ENCODE measurements at regions not wholly inside any gene's neighbourhood (a gene's known extent, or its start where the extent isn't known, plus 50 kb on each side); places are given as distances from the start of the nearest gene placed in this dataset.
"Not testable (repeated sequence)": the region's sequence is repeated elsewhere in the genome, so short reads cannot be mapped to it uniquely, and the experiment has no call there.

DNA sequence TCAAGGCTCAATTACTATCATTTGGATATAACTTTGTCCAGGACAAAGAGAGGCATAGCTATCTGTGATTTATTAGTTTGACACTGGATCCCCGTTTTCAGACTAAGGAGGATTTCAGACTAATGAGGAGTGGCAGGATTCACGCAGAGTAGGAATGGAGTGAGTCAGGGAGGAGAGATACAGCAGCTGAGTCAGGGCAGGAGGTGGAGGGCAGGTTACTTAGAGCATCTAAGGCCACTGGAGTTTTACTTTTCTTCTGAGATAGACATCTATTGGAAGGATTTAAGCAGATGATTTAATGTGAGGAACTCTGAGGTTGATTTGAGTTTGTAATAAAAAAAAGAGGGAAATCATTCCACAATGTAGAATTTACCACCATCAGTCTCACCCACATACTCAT, 110.6 kb downstream of the RPIA start:
- H3K27me3 ChIP-seq; H3K4me3 ChIP-seq; DNase-seq; H3K9me3 ChIP-seq; H3K36me3 ChIP-seq; H3K4me1 ChIP-seq; intact Hi-C loops (cut with DNase I); H3K27ac ChIP-seq: not testable (repeated sequence)
- WGBS, 2 donors, result 31 to 42% methylated on average over 2 of the region's 2 CpGs

DNA sequence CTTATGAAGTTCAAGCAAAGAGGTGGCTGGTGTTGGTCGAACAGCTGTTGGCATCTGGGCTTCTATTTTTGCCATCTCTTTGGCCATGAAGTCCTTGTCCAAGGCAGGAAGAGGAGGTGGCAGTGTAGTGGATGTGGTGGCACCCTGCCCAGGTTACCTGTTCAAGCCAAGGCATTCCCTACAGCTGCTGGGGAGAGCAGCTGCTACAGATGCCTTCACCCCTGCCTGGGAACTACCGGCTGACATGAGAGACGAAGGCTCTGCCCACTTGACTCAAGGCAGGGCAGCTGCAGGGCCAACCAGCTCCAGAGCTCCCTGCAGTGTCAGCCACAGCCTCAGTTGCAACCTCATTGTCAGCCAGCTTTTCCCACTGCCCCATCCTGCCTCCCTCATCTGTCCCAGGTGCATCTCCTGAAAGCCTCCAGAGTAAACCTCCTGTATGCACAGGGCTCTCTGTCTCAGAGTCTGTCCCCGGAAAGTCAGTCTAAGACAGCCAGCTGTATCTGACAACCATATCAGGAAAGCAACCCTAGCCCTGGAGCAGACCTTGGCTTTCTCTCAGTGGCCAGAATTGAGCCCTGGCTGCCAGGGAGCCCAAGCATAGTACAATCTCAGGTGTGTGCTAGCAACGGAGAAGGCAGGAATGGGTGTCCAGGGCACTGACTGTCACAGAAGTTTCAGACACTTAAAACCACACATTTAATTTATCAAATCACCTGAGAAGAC, 115.9 kb downstream of the RPIA start:
- WGBS, 2 donors, result 64 to 66% methylated on average over 2 to 3 of the region's 5 CpGs

DNA sequence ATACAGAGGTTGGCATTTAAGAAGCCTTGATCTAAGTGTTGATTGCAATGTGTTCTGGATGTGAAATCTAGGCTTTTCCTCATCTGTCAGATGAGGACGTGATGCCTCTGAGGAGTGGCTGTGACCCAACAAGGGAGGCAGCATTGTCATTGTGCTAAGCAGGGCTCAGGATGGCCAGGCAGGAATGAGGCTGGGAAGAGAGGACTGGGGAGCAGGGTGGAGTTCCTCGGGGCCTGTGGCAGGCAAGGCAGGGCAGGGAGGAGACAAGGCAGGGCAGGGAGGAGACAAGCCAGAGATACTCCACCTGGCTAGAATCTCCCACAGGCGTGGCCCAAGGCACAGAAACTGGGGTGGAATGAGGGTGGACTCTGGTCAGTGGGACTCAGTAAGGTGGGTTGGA, 116.6 kb downstream of the RPIA start:
- peaks cover 0 to 20% (median 0%) of the 10 kb centered on the region in 4 donors for H3K27me3 ChIP-seq

More for the DNA sequence above, 115.9 kb downstream of the RPIA start:
- Histone ChIP-seq H3K27me3 (peaks cover 0 to 20% (median 0%) of the 10 kb centered on the region in 4 donors), H3K4me3 (no peak overlapping the region), H3K36me3 (no peaks in the 10 kb centered on the region), H3K4me1 (no peaks in the 10 kb centered on the region), H3K9me3 (no peaks in the 10 kb centered on the region), H3K27ac (no peak overlapping the region)
- TF ChIP-seq POLR2A (IDR thresholded peaks at IDR 0.05), result no peak
- TF ChIP-seq, protein P1, sequence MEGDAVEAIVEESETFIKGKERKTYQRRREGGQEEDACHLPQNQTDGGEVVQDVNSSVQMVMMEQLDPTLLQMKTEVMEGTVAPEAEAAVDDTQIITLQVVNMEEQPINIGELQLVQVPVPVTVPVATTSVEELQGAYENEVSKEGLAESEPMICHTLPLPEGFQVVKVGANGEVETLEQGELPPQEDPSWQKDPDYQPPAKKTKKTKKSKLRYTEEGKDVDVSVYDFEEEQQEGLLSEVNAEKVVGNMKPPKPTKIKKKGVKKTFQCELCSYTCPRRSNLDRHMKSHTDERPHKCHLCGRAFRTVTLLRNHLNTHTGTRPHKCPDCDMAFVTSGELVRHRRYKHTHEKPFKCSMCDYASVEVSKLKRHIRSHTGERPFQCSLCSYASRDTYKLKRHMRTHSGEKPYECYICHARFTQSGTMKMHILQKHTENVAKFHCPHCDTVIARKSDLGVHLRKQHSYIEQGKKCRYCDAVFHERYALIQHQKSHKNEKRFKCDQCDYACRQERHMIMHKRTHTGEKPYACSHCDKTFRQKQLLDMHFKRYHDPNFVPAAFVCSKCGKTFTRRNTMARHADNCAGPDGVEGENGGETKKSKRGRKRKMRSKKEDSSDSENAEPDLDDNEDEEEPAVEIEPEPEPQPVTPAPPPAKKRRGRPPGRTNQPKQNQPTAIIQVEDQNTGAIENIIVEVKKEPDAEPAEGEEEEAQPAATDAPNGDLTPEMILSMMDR (IDR thresholded peaks at IDR 0.05), result no peak
- intact Hi-C loops (cut with DNase I), result no loop called here
- no peak for DNase-seq

DNA sequence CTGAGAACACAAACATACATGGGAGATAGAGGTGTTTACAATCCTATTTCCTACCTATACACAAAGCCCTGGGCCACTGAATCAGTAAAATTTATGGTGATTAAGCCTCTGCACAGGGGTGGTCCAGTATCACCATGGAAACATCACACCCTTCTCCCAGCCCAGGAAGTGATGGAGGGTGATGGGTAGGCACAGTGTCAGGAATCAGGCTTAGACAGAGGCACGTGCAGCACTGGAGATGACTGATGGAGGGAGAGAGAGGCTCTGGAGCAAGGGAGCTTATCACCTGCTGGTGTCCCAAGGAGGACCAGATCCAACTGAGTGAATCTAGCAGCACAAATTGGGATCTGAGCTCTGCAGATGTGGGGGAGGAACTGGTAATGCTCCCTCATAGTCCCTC, 117.2 kb downstream of the RPIA start:
- Histone ChIP-seq H3K36me3 (no peaks in the 10 kb centered on the region), H3K27ac (no peak overlapping the region), H3K9me3 (no peaks in the 10 kb centered on the region), H3K27me3 (peaks cover 0 to 20% (median 0%) of the 10 kb centered on the region in 4 donors), H3K4me3 (no peak overlapping the region), H3K4me1 (no peaks in the 10 kb centered on the region)
- intact Hi-C loops (cut with DNase I), result no loop called here
- no peak for TF ChIP-seq POLR2A (IDR thresholded peaks at IDR 0.05)
- no peak for DNase-seq
- WGBS, 2 donors, result 0 to 56% methylated on average over 1 of the region's 1 CpG

More for the DNA sequence above, 116.6 kb downstream of the RPIA start:
- H3K4me3 ChIP-seq, result no peak overlapping the region
- H3K4me1 ChIP-seq, result no peaks in the 10 kb centered on the region
- no peak overlapping the region for H3K27ac ChIP-seq
- DNase-seq, result no peak
- TF ChIP-seq POLR2A (IDR thresholded peaks at IDR 0.05), result no peak
- TF ChIP-seq, protein P1 (IDR thresholded peaks at IDR 0.05), result no peak
- no peaks in the 10 kb centered on the region for H3K9me3 ChIP-seq
- H3K36me3 ChIP-seq, result no peaks in the 10 kb centered on the region
- 38 to 66% methylated on average over 3 of the region's 3 CpGs for WGBS, 2 donors
- intact Hi-C loops (cut with DNase I), result no loop called here

DNA sequence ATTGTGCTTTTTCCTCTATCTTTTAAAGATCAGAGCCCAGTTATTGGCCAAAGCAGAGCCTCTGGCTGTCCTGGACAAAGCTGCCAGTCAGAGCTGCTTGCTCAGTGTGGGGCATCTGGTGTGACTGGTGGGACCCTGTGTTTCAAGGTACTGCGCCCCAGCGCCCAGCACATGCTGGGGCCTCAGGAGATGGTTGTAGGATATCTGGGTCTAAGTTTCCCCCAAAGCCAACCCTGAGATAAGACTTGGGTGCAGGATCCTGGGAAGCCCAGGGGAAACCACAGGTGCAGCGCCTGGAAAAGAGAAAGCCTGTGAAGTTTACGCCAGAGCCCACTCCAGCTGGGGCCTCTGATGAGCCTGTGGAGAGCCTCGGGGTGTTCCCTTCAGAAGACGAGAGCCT, 117.7 kb downstream of the RPIA start:
- DNase-seq, result no peak
- no peaks in the 10 kb centered on the region for H3K36me3 ChIP-seq
- H3K9me3 ChIP-seq, result no peaks in the 10 kb centered on the region
- intact Hi-C loops (cut with DNase I), result no loop called here
- H3K27me3 ChIP-seq, result peaks cover 0 to 20% (median 0%) of the 10 kb centered on the region in 4 donors
- no peak overlapping the region for H3K27ac ChIP-seq
- no peaks in the 10 kb centered on the region for H3K4me1 ChIP-seq
- TF ChIP-seq, protein P1 (IDR thresholded peaks at IDR 0.05), result no peak
- TF ChIP-seq POLR2A (IDR thresholded peaks at IDR 0.05), result no peak
- 90% methylated on average over 2 of the region's 6 CpGs; no CpG with 5 or more reads in 1 of the 2 donors for WGBS, 2 donors
- H3K4me3 ChIP-seq, result no peak overlapping the region

DNA sequence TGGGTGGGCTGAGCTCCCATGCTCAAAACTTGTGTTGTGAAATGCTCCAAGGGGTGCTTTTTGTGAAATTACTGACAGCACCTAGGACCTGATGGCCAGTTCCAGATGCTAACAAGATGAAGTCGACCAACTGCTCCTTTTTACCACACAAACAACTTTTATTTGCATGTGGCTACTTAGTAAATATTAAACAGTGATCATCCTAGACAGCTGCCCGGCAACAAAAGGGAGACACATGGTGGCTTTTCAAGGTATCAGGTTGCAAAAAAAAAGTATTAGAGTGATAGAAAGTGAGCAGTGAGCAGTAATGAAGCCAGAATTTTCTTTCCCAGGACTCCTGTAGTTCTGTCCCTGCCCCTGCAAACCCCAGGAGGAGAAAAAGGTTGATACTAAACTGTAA, 118.5 kb downstream of the RPIA start:
- TF ChIP-seq, protein P1 (IDR thresholded peaks at IDR 0.05), result no peak
- TF ChIP-seq POLR2A (IDR thresholded peaks at IDR 0.05), result no peak
- DNase-seq, result no peak
- Histone ChIP-seq H3K9me3 (no peaks in the 10 kb centered on the region), H3K4me3 (no peak overlapping the region), H3K27ac (no peak overlapping the region), H3K27me3 (peaks cover 0 to 20% (median 0%) of the 10 kb centered on the region in 4 donors), H3K36me3 (no peaks in the 10 kb centered on the region), H3K4me1 (no peaks in the 10 kb centered on the region)
- intact Hi-C loops (cut with DNase I), result no loop called here
- WGBS, 2 donors, result 17 to 22% methylated on average over 2 of the region's 2 CpGs
